Upper lobe of right lung (tissue), 1 donor: ENCODE measurements at regions not wholly inside any gene's neighbourhood (a gene's known extent, or its start where the extent isn't known, plus 50 kb on each side); places are given as distances from the start of the nearest gene placed in this dataset.

Experiments
- ATAC-seq: fragments of 200-7000 bp; cut with Tn5 transposase; one replicate; pipeline ENCODE4 v1.9.1; 2020; ENCODE audit warnings: mild to moderate bottlenecking, moderate library complexity
- DNase-seq: peaks from one replicate; pipeline ENCODE4 v3.0.0-alpha.2; 2020
- H3K27ac ChIP-seq: fragments of 200-600 bp; one replicate; pipeline ENCODE4 v1.8.0; 2022
- H3K27me3 ChIP-seq: fragments of 200-600 bp; one replicate; pipeline ENCODE4 v1.8.0; 2022; ENCODE audit warnings: mild to moderate bottlenecking
- H3K36me3 ChIP-seq: fragments of 200-600 bp; one replicate; pipeline ENCODE4 v1.8.0; 2022
- H3K4me1 ChIP-seq: fragments of 200-600 bp; one replicate; pipeline ENCODE4 v1.8.0; 2022
- H3K4me3 ChIP-seq: fragments of 200-600 bp; one replicate; pipeline ENCODE4 v1.8.0; 2022; ENCODE audit warnings: mild to moderate bottlenecking
- H3K9me3 ChIP-seq: fragments of 200-600 bp; one replicate; pipeline ENCODE4 v1.8.0; 2022
- intact Hi-C: fragments of 100-400 bp; cut with DNase I; formaldehyde crosslinking; loops from one replicate; pipeline ENCODE4 v1.11.0; 2022
- TF ChIP-seq, protein P1 (sequence below): fragments of 200-600 bp; IDR thresholded peaks from one replicate; pipeline ENCODE4 v1.8.0; 2022; ENCODE audit warnings: antibody characterized with exemption
- donor health status: DM: no; HTN: yes; CAD: no; lungs with severe emphysema.

DNA sequence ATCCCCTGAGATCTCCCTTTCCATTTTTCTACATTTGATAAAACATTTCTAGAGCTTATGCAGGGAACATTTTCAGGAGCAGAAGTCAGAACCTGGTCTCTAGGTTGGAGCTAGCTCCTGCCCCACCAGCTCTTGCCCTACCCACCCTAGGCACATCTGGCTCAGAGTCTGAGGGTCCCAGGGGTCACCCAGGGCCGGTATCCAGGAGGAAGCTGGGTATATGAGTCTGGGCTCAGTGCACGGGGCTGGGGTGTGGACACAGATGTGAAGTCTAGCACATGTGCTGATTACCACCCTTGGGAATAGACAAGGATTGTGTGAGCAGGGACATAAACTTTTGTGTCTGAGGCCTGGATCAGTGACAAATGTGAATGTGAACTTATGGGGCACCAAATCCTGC lies 95.4 kb downstream of the MATN1 start:
- TF ChIP-seq, protein P1, sequence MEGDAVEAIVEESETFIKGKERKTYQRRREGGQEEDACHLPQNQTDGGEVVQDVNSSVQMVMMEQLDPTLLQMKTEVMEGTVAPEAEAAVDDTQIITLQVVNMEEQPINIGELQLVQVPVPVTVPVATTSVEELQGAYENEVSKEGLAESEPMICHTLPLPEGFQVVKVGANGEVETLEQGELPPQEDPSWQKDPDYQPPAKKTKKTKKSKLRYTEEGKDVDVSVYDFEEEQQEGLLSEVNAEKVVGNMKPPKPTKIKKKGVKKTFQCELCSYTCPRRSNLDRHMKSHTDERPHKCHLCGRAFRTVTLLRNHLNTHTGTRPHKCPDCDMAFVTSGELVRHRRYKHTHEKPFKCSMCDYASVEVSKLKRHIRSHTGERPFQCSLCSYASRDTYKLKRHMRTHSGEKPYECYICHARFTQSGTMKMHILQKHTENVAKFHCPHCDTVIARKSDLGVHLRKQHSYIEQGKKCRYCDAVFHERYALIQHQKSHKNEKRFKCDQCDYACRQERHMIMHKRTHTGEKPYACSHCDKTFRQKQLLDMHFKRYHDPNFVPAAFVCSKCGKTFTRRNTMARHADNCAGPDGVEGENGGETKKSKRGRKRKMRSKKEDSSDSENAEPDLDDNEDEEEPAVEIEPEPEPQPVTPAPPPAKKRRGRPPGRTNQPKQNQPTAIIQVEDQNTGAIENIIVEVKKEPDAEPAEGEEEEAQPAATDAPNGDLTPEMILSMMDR: no peak

GRCh38 chr1:30627206-30627605 lies 96.2 kb downstream of the MATN1 start:
- TF ChIP-seq, protein P1: no peak
- Histone ChIP-seq H3K27me3 (peaks cover 6% of the 10 kb centered on the region), H3K4me3 (no peak overlapping the region), H3K4me1 (no peaks in the 10 kb centered on the region), H3K36me3 (no peaks in the 10 kb centered on the region), H3K9me3 (no peaks in the 10 kb centered on the region), H3K27ac (no peak overlapping the region)
- intact Hi-C loops: no loop called here
- no peak for DNase-seq
- ATAC-seq: no peak

More for the DNA sequence above, 95.4 kb downstream of the MATN1 start:
- Histone ChIP-seq H3K27me3 (peaks cover 6% of the 10 kb centered on the region), H3K27ac (no peak overlapping the region), H3K4me1 (no peaks in the 10 kb centered on the region), H3K9me3 (no peaks in the 10 kb centered on the region), H3K4me3 (no peak overlapping the region), H3K36me3 (no peaks in the 10 kb centered on the region)
- ATAC-seq (no peak), DNase-seq (peak; percentile 18)
- intact Hi-C loops: no loop called here

DNA sequence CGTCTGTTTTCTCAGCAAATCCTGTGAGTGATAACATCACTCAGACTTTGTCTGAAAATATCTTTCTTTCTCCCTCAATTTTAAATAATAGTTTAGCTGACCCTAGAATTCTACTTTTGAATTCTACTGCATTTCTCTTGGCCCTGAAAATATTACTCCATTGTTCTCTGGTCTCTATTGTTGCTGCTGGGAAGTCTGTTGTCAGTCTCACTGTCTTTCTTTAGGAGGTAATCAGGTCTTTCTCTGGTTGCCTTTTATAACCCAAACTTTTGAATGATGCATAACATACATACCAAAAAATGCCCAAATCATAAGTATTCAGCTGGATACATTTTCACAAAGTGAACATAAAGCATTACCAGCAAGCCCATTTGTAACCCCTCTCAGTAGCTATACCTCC lies 100.0 kb downstream of the MATN1 start:
- intact Hi-C loops: no loop called here
- H3K27me3 ChIP-seq: peaks cover 6% of the 10 kb centered on the region
- ATAC-seq (no peak), DNase-seq (no peak)
- TF ChIP-seq, protein P1: no peak
- no peak overlapping the region for H3K4me3 ChIP-seq
- H3K4me1 ChIP-seq: no peaks in the 10 kb centered on the region
- H3K36me3 ChIP-seq: no peaks in the 10 kb centered on the region
- H3K27ac ChIP-seq: no peak overlapping the region
- H3K9me3 ChIP-seq: no peaks in the 10 kb centered on the region

- H3K4me1 ChIP-seq: no peaks in the 10 kb centered on the region
- intact Hi-C loops: no loop called here
- H3K36me3 ChIP-seq: no peaks in the 10 kb centered on the region
- no peaks in the 10 kb centered on the region for H3K9me3 ChIP-seq
- H3K27me3 ChIP-seq: peaks cover 7% of the 10 kb centered on the region
- ATAC-seq: no peak
- TF ChIP-seq, protein P1: no peak
- no peak overlapping the region for H3K4me3 ChIP-seq
- no peak overlapping the region for H3K27ac ChIP-seq
- no peak for DNase-seq
Observed at GRCh38 chr1:30619619-30620018, 103.8 kb downstream of the MATN1 start.

- Histone ChIP-seq H3K36me3 (no peaks in the 10 kb centered on the region), H3K4me1 (no peaks in the 10 kb centered on the region), H3K27ac (no peak overlapping the region), H3K4me3 (no peak overlapping the region), H3K27me3 (peaks cover 7% of the 10 kb centered on the region), H3K9me3 (no peaks in the 10 kb centered on the region)
- DNase-seq (no peak), ATAC-seq (no peak)
- intact Hi-C loops: no loop called here
- TF ChIP-seq, protein P1: no peak
Observed at GRCh38 chr1:30618335-30618747, 105.0 kb downstream of the MATN1 start.

- intact Hi-C loops: no loop called here
- no peak overlapping the region for H3K27ac ChIP-seq
- no peak overlapping the region for H3K4me3 ChIP-seq
- TF ChIP-seq, protein P1: no peak
- ATAC-seq (no peak), DNase-seq (peak; percentile 27)
- no peaks in the 10 kb centered on the region for H3K36me3 ChIP-seq
- no peaks in the 10 kb centered on the region for H3K9me3 ChIP-seq
- no peaks in the 10 kb centered on the region for H3K4me1 ChIP-seq
- peaks cover 7% of the 10 kb centered on the region for H3K27me3 ChIP-seq
Observed at GRCh38 chr1:30616759-30617158, 106.6 kb downstream of the MATN1 start.
